ENCODE measurements at regions not wholly inside any gene's neighbourhood (a gene's known extent, or its start where the extent isn't known, plus 50 kb on each side); places are given as distances from the start of the nearest gene placed in this dataset.
A peak's percentile ranks its signal among the peaks of the same experiment; 100 is the strongest.
"Not testable (repeated sequence)": the region's sequence is repeated elsewhere in the genome, so short reads cannot be mapped to it uniquely, and the experiment has no call there.

DNA sequence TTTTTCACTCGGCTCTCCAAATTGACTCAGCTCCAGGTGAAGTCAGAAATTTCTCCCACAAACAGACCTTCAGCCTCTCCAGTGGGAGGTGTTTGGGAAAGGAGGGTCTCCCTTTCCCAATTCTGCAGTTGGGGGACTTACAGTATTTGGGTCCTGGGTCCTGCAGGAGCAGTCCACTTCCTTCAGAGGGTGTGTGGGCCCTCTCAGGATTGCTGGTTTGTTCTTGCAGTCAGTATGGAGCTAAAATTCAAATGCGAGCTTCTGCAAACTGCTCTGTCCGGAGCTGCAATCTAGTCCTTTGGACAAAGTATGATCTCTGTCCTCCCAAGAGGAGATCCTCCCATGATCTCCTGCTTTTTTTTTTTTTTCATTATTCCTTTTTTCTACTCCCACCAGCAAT, 87.9 kb upstream of the MSTN start:
- in situ Hi-C loops (cut with MboI; ENCODE audit: low pct_unique_long_range_greater_than_20kb, low sequenced_read_pairs): no loop called here
- DNase-seq: no peak

DNA sequence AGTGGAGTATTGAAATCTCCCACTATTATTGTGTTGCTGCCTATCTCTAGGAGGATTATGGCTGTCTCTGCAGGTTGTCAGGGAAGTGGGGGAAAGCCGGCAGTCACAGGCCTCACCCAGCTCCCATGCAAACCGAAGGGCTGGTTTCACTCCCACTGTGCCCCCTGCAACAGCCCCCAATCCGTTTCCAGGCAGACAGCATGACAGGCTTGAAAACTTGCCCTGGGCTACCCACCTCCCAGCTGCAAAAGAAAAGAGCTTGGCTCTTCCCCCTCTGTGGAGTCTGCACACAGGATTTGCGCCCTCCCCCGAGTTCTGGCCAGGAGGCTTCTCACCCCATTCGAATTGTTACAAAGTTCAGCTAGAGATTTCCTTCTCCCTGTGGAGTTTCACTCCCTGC, 87.4 kb upstream of the MSTN start:
- in situ Hi-C loops (cut with MboI; ENCODE audit: low pct_unique_long_range_greater_than_20kb, low sequenced_read_pairs): no loop called here
- DNase-seq: no peak

DNA sequence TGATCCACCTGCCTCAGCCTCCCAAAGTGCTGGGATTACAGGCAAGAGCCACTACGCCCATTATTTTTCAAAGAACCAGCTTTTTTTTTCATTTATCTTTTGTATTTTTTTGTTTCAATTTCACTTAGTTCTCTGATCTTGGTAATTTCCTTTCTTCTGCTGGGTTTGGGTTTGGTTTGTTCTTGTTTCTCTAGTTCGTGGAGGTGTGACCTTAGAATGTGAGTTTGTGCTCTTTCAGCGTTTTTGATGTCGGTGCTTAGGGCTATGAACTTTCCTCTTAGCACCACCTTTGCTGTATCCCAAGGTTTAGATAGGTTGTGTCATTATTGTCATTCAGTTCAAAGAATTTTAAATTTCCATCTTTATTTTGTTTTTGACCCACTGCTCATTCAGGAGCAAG, 86.7 kb upstream of the MSTN start:
- in situ Hi-C loops (cut with MboI; ENCODE audit: low pct_unique_long_range_greater_than_20kb, low sequenced_read_pairs): no loop called here
- no peak for DNase-seq

DNA sequence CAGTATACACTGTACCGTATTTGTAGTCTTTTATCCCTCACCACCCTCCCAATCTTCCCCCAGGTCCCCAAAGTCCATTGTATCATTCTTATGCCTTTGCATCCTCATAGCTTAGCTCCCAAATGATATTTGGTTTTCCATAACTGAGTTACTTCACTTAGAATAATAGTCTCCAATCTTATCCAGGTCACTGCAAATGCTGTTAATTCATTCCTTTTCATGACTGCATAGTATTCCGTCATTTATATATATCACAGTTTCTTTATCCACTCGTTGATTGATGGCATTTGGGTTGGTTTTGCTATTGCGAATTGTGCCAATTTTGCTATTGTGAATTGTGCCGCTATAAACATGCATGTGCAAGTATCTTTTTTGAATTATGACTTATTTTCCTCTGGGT, 83.6 kb upstream of the MSTN start:
- in situ Hi-C loops (cut with MboI; ENCODE audit: low pct_unique_long_range_greater_than_20kb, low sequenced_read_pairs); DNase-seq: not testable (repeated sequence)

DNA sequence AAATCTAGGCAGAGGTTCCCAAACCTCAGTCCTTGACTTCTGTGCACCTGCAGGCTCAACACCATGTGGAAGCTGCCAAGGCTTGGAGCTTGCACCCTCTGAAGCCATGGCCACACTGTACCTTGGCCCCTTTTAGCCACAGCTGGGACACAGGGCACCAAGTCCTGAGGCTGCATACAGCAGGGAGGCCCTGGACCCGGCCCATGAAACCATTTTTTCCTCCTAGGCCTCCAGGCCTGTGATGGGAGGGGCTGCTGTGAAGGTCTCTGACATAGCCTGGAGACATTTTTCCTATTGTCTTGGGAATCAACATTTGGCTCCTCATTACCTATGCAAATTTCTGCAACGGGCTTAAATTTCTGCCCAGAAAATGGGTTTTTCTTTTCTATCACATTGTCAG, 77.9 kb upstream of the MSTN start:
- DNase-seq; in situ Hi-C loops (cut with MboI; ENCODE audit: low pct_unique_long_range_greater_than_20kb, low sequenced_read_pairs): not testable (repeated sequence)

DNA sequence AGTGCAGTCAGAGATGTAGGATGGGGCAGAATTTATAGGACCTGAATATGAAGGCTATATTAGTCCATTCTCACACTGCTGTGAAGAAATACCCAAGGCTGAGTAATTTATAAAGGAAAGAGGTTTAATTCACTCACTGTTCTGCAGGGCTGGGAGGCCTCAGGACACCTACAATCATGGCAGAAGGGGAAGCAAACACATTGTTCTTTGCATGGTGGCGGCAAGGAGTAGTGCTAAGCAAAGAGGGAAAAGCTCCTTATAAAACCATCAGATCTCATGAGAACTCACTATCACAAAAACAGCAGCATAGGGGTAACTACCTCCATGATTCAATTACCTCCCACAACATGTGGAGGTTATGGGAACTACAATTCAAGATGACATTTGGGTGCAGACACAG, 76.8 kb upstream of the MSTN start:
- no peak for DNase-seq
- in situ Hi-C loops (cut with MboI; ENCODE audit: low pct_unique_long_range_greater_than_20kb, low sequenced_read_pairs): no loop called here

DNA sequence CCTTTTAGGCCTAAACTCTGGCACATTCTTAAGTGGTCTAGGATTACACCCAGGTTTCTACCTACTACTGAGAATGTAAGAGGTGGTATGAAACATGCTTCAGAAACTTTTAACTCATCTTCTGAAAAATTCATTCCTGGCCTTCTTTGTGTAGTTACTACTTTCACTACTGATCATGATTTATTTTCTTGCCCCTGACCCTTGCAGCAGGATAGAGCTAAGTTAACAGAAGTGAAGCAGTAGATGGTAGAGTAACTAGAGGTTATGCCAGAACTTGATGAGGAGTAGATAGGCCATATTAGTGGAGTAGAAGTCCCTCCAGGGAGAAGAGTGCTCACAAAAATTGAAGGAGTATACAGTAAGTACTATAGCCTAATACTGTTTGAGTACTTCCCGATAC, 75.5 kb upstream of the MSTN start:
- DNase-seq: no peak

DNA sequence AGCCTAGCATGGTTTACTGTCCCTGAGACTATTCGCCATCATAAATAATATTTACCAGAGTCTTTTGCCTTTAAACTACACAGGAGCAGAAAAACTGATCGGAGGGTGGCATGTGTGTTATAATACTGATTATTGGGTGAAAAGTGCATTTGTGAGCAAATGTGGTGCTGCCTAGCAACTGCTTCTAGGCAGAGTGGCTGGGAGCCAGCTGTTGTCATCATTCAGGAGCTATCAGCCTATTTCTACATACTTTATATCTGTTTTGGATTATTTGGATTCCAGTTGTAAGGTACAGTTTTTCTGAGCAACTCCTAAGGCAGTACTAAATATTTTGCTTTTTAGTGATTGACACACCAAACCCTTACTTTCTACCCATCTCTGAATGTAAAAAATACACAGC, 75.0 kb upstream of the MSTN start:
- in situ Hi-C loops (cut with MboI; ENCODE audit: low pct_unique_long_range_greater_than_20kb, low sequenced_read_pairs): no loop called here

More for the DNA sequence above, 75.5 kb upstream of the MSTN start:
- in situ Hi-C loops (cut with MboI; ENCODE audit: low pct_unique_long_range_greater_than_20kb, low sequenced_read_pairs): no loop called here

DNA sequence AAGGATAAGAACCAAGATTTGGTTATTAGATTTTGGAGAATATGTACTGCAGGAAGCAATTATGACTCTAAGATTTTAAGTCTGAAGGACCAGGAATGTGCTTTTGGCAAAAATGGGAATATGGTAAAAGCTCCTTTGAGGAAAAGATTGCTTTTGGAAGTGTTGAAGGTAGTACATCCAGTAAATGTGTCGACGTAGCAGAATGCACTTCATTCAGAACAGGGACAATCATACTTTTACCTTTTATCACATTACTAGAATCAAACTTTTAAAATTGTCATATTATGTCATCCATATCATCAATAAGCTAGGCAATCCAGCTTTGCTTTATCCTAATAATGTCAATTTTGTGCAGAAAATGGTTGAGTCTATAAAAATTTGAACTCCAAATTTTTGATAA, 74.3 kb upstream of the MSTN start:
- DNase-seq: no peak
- in situ Hi-C loops (cut with MboI; ENCODE audit: low pct_unique_long_range_greater_than_20kb, low sequenced_read_pairs): no loop called here

More for the DNA sequence above, 75.0 kb upstream of the MSTN start:
- DNase-seq: no peak

DNA sequence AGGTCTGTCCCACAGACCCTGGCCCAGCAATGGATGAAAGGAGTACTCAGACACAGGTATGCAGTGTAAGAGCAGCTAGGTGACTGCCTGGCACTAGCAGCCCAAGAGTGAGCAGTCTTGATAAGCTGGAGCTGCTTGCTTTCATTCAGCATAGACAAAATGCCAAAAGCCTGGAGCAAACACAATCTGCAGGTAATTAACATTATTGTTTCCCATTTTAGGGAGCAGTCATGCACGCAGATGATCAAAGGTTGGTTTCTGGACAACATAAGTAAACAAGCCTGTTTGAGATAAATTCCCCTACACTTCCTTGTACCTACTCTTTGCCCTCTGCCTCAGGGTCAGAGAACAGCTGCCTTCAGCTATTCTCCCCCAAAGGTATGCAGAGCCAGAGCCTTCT, 73.7 kb upstream of the MSTN start:
- no peak for DNase-seq
- in situ Hi-C loops (cut with MboI; ENCODE audit: low pct_unique_long_range_greater_than_20kb, low sequenced_read_pairs): no loop called here

DNA sequence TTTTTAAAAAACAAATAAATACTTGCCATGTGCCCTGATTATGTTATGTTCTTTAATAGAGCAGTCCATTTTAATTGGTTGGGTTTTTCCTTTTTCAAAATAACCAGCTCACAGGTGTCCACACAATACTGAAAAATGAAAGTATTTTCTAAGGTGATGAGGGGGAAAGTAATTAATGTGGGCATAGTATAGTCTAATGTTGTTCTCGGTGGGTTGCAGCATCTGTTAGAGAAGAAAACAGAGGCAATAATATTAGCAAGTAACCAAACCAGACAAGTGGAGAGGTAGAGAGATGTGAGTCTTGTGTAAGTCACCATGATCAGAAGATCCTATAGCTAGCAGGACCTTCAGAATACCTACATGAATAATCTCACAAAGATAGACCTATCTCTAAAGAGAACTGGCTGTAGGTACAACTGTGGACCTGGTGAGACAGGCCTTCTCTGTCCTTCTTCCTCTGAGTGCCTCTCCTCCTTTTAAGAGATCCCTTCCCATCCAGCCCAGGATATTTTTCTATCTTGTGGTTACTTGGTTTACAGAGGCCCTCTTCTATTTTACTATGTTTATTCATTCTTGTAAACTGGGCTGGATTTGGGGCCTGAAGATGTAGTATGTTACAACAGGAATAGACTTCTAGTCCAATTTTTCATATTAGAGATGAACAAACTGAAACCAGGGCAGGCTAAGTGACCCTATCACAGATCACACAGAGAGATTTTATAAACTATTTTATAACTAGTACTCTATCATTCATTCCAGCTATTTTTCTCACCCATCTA, 67.1 kb upstream of the MSTN start:
- in situ Hi-C loops (cut with MboI; ENCODE audit: low pct_unique_long_range_greater_than_20kb, low sequenced_read_pairs): no loop called here
- DNase-seq: no peak

DNA sequence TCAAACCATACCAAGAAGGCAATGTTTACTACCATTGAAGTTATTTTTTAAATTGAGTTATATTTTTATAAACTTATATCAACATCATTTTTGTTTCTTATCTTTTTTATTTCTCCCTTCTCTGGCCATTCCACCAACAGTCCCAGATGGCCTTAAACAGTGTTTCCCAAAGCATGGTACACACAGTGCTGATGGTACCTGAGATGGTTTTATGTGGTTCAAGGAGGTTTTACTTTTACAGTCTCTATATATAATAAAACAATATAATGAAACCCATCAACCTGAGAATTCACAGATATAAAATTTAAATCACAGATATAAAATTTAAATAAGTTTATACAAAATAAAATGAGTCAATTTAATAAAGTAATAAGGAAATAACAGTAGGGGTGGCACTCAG, 65.1 kb upstream of the MSTN start:
- DNase-seq: no peak
- in situ Hi-C loops (cut with MboI; ENCODE audit: low pct_unique_long_range_greater_than_20kb, low sequenced_read_pairs): no loop called here

DNA sequence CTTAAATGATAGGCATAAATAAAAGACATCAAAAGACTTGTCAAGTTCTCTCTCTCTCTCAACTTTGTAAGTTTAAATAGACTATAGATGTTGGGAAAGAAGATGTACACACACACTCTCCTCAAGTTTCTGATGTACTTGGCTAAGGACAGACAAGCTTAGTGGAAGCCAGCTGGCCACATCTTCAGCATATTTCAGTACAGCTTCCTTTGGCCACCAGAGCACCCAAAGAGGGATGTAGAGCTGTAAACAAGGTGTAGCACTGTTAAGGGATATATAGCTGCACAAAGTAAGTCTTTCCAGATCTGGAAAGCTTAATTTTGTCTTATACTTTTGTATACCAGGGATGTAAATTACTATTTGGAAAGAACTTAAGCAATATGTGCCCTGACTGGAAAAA, 64.3 kb upstream of the MSTN start:
- in situ Hi-C loops (cut with MboI; ENCODE audit: low pct_unique_long_range_greater_than_20kb, low sequenced_read_pairs): no loop called here
- DNase-seq: no peak

DNA sequence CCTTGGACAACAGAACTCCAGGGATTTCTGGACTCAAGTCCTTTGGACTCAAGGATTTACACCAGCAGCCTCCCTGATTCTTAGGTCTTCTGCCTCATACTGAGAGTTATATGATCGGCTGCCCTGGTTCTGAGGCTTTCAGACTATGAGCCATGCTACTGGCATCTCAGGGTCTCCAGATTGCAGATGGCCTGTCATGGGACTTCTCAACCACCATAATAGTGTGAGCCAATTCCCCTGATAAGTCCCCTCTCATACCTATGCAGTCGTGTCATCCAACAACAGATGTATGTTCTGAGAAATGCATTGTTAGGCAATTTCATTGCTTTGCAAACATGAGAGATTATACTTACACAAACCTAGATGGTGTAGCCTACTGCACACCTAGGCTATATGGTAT, 61.4 kb upstream of the MSTN start:
- in situ Hi-C loops (cut with MboI; ENCODE audit: low pct_unique_long_range_greater_than_20kb, low sequenced_read_pairs): no loop called here
- DNase-seq: no peak

DNA sequence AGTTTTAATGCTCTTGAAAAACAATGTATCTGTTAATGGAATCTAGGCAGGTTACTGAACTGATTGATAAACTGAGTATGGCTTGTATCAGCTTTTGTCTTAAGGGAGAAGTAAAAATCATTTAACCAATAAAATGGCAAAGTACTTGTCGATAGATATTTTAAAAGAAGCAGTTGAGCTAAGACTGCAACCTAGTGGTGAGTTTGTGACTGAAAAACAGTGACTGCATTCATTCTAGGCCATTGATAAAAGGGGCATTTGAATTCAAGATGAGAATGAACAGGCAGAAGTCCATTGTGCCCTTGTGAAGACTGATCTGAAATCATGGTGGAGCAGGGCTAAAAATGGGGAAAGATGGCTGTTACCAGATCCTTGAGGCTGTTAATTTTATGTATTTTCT, 59.4 kb upstream of the MSTN start:
- in situ Hi-C loops (cut with MboI; ENCODE audit: low pct_unique_long_range_greater_than_20kb, low sequenced_read_pairs): no loop called here
- DNase-seq: peak; percentile 42

DNA sequence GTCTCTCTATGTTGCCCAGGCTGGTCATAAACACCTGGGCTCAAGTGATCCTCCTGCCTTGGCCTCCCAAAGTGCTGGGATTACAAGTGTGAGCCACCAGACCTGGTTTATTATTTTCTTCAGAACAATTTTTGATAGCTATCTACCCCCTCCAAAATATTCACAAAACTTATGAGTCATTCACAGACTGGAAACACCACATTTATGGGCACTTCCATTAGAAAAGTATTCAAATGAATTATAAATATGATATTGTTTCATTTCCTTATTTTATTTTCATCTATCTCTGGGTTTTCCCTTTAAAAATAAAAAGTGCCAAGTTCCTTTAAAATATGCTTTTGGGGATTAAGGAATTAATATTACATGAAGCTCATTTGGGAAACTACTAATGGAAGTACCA, 58.8 kb upstream of the MSTN start:
- in situ Hi-C loops (cut with MboI; ENCODE audit: low pct_unique_long_range_greater_than_20kb, low sequenced_read_pairs): no loop called here
- DNase-seq: no peak

DNA sequence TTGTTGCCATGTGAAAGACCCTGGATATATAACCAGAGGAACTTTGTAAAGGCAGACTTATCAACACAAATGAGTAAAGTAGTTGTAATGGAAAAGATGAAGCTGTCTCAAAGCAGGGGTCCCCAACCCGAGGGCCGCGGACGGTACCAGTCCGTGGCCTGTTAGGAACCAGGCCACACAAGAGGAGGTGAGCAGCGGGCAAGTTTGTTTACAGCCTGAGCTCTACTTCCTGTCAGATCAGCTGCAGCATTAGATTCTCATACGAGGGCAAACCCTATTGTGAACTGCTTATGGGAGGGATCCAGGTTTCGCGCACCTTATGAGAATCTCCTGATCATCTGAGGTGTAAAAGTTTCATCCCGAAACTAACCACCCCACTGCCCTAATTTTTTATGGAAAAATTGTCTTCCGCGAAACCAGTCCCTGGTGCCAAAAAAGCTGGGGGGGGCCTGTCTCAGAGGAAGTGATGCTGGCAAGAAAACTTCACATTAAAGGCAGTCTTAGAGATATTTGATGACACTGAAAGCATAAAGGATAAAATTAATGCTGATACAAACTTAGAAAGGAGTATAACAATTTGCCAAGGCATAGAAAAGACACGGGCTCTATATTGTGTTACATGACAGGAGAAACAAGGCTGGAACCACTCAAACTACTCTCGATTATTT, 57.5 kb upstream of the MSTN start:
- DNase-seq: no peak
- in situ Hi-C loops (cut with MboI; ENCODE audit: low pct_unique_long_range_greater_than_20kb, low sequenced_read_pairs): no loop called here

DNA sequence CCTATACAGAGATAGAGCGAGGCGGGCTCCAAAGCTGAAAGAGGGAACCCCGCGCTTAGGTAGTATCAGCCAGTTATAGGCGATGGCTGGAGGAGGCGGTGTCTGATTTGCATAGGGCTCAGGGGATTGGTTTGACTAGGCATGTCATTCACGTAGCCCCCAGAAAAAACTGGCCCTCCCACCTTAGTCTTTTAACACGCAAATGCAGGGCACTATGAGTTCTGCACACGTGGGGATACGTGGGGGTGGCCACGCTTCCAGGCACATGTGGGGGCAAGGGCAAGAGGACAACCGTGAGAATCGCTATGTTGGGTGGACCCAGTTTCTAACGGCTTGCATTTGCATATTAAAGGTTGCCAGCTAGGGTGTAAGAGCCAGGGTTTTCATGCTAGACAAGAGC, 56.7 kb upstream of the MSTN start:
- DNase-seq: no peak
- in situ Hi-C loops (cut with MboI; ENCODE audit: low pct_unique_long_range_greater_than_20kb, low sequenced_read_pairs): no loop called here

DNA sequence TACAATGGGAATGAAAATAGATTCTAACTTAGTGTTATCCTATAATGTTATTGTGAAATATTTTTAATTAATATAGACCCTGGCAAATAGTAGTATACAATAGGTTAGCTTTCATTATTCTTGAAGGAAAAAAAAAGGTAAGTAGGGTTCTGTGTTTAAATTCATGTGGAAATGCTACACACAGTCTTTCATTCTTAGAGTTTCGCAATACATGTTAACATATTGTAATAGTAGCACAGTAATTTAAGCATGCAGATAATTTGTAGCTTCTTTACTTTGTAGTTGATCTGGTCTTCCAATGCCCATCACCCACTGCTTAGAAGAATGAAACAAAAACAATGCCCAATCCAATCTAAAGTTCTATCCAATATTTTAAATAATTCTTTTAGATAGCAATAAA, 54.8 kb upstream of the MSTN start:
- no peak for DNase-seq
- in situ Hi-C loops (cut with MboI; ENCODE audit: low pct_unique_long_range_greater_than_20kb, low sequenced_read_pairs): no loop called here

DNA sequence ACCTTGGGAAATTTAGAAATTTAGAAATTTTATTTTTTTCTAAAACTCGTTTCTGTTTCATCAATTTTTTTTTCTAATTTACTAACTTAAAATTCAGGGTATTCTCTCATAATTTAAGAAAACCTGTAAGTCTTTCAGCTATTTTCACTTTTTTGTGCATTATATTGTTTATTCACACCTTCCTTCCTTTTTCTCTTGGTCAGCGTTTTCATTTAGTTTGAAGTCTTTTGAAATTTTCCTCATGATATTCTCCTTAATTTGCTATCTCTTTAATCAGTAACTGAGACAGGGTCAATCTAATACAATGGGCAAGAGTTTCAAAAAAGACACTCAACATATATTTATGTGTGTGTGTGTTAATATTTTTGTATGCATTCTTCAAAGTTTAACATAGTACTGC, 50.5 kb upstream of the MSTN start:
- DNase-seq: no peak
- in situ Hi-C loops (cut with MboI; ENCODE audit: low pct_unique_long_range_greater_than_20kb, low sequenced_read_pairs): no loop called here

All from KBM-7 (cell line).